SIG-M5 treated with dmso at 0.1 percent for 504 hours (cell line): ENCODE measurements at regions not wholly inside any gene's neighbourhood (a gene's known extent, or its start where the extent isn't known, plus 50 kb on each side); places are given as distances from the start of the nearest gene placed in this dataset.

Experiments used
- DNase-seq: peaks from one replicate; lab custom pipeline; 2025; ENCODE audit not compliant: unreplicated experiment; lab: John Stamatoyannopoulos, UW

DNA sequence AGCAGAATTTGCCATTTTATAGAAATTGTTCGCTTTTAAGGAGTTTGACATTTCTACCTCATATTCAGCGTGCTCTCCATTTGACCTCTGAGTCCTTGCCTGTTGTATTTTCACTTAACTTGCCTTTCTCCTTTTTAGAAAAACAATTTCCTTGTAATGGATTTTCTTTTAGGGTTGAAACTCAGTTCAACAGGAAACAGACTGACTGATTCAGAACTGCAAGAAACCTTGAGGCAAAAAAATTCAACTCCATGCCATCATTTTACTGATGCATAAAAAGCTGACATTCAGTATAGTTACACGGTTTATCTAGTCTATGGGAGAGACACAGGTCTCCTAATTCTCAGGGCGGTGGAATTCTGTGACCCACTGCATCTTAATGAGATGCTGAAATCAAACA, 59.8 kb downstream of the MRPS30 start:
- no peak for DNase-seq

DNA sequence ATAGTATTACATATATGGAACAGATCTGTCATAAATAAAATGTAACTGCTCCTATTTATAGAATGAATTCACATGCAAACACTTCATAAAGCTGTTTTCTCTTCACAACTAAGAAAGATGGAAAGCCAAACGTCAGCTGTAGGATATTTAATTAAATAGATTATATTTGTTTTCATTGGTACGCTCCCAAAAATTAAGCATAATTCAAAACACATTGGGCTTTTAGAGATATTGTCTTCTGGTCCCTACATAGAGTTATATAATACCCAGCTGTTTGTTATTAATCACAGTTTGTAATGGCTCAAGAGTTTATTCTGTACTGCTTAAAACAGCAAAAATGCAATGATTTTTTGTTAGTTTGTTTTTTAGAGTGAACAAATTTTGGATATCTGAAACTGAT, 61.2 kb downstream of the MRPS30 start:
- DNase-seq = no peak

DNA sequence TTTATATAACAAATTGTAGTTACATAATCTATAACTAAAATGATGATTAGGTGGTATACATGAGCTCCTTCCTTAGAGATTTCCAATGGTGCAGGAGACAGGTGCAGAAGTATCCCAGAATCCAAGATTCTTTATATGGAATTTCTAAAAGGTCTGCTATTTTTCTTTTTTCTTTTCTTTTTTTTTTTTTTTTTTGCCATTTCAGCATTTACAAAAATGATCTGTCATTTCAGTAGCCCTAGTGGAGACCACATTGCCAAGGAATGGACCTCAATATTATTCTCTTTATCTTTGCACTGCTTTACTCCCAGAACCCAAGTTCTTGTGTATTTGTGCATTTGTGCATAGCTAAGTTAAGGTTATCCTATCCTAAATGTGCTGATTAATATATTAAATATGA, 61.7 kb downstream of the MRPS30 start:
- no peak for DNase-seq

DNA sequence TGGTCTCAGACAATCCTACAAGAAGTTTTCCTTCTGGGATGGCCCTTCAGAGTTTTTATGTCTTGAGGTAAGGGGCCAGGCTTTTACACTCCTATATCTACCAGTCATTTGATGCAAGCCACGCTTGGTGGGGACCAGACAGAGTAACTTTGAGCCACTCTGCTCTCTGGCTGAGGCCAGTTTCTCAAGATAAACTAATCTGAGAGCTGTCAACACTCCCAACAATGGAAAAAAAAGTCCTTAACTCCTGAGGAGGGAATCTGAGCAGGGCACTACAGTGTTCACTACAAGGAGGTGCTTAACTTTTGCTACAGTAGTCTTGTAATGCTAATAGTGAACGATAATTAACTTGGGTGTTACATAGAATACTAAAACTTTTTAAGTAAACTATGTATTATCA, 62.7 kb downstream of the MRPS30 start:
- no peak for DNase-seq

DNA sequence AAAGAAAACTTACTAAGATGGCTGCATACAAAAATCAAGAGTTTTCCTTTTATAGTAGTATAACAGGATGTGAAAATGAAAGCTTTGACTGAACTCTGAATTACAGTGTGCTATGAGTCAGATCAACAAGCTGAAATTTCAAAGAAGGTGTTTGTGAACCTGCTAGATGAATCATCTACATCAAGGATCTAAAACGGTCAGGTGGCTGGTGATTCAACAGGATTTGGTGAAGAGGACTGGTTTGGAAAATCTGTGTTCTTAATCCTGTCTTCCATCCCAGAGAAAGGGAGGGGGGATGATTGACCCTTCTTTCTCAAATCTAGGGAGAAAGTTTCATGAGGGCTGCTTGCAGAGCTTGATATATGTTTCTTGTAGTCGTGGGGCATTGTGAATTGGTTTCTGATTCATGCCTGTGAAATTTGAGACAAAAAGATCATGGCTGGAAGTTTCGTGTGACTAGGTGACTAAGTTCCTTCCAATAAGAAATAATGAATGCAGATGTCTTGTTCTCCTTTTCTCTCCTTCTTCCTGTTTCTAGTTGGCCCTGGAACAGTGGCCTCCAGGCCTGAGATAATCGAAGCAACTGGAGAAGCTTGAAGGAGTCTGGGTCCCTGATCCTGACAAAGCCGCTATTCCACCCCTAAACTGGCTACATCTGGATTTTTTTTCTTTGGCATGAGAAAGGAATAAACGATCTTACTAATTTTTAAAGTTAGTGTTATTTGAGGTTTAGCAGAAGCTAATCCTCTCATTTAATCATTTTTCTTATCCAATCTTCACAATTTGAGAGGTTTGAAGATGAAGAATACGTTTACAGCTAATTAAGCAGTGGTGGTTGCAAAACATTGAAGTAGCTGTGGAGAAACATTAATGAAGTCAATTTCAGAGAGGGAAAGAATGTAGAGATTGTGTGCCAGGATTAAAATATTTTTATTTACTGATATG, 67.2 kb downstream of the MRPS30 start:
- peak; percentile 52 for DNase-seq

DNA sequence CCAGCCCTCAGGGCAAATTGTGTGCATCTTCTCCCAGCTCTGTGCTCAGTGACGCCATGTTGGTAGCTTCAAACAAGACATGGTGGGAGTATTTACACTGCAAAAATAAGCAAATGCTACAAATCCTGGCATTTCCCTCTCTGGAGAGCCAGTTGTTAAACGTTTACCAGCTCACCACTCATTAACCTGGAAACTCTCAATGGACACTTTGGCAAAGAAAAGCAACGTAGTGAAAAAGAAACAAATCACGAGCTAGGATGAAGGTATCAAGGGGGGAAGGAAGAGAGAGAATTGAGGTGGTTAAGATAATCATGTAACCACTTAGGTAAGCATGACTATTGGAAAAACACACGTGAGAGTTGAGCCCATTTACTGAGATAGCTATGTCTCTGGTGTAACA, 72.5 kb downstream of the MRPS30 start:
- no peak for DNase-seq

DNA sequence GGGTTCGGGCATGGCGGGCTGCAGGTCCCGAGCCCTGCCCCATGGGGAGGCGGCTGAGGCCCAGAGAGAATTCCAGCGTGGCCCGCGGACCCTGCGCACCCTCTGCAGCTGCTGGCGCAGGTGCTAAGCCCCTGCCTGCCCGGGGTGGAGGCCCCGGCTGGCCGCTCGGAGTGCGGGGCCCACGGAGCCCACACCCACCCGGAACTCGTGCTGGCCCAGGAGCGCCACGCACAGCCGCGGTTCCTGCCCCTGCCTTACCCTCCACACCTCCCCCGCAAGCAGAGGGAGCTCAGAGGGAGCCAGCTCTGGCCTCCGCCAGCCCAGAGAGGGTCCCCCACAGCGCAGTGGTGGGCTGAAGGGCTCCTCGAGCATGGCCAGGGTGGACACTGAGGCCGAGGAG, 75.3 kb downstream of the MRPS30 start:
- no peak for DNase-seq

DNA sequence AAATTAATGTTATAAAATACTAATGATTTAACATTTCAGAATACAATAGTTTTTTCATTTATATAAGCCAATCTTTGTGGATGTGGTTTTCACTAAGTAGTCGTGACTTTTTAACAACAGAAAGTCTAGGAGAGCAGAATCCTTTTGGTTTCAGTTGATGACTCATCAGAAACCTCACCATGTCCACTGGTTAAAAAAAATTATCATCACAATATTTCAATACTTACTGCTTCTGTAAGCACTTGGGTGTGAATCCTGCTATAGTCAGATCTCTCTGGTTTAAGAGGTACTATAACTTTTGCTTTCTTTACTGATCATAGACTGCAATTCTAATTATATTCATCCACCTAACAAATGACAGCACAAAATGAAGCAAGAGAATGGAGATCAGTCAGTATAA, 77.2 kb downstream of the MRPS30 start:
- peak; percentile 2 for DNase-seq

DNA sequence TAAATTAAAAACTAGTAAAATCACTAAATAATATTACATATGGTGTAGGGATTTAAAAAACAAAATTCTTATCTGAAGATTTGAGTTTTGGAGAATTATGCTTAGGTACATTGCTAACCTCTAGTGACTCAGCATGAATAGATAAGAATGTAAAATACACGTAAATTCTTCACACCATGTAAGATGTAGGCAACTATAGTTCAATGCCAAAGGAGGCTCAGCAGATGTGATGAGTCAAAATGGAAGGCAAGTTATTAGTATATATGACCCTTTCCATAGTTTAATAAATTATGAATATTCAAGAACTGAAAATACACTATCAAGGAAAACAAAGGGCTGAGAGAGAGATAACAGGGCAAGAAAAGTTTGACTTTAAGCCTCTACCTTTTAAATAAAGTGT, 79.0 kb downstream of the MRPS30 start:
- no peak for DNase-seq

DNA sequence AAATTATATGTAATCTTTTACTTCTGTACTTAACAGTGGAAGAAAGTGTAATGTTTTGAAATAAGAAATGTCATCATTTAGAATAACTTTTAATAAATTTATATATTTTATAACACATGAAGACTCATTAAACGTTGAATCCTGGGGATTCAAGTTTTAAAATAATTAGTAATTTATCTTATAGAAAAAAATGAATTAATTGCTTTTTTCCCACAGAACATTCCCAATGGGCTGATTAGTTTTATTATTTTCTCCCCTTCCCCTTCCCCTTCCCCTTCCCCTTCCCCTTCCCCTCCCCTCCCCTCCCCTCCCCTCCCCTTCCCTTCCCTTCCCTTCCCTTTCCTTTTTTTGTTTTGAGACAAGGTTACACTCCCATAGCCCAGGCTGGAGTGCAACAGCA, 79.7 kb downstream of the MRPS30 start:
- no peak for DNase-seq

DNA sequence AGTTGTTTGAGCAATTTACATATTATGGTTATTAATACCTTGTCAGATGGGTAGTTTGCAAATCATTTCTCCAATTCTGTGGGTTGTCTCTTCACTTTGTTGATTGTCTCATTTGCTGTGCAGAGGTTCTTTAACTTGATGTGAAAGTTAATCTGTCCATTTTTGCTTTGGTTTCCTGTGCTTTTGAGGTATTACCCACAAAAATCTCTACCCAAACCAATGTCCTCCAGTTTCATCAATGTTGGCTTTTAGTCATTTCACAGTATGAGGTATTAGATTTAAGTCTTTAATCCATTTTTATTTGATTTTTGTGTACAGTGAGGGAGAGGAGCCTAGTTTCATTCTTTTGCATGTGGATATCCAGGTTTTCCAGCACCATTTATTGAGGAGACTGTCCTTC, 82.4 kb downstream of the MRPS30 start:
- no peak for DNase-seq

DNA sequence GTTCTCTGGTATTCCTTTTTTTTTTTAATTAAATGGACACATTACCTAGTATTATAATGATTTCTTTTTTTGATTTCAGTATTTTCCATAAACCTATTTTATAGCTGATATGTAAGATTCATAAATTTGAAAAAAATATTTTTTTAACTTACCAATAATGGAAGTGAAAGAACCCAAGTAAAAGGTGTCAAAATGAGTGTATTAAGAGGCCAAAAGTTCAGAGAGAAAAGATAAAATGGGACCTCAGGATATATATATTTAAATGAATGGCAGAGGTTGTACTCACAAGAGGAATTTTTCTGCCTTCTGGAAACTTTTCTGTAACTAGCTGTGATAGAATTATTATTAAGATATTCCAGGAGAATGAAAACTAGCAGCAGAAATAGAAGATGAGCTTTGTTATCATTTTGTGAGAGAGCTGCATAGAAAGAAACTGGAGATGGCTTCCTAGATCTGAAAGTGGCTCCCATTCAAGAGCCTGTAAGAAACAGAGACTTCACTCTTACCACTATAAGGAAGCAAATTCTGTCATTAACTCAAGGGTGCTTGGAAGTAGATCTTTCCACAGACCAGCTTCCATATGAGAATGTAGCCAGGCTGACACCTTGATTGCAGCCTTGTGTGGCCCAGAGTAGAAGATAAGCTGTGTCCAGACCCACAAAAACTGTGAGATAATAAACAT, 91.7 kb downstream of the MRPS30 start:
- no peak for DNase-seq

DNA sequence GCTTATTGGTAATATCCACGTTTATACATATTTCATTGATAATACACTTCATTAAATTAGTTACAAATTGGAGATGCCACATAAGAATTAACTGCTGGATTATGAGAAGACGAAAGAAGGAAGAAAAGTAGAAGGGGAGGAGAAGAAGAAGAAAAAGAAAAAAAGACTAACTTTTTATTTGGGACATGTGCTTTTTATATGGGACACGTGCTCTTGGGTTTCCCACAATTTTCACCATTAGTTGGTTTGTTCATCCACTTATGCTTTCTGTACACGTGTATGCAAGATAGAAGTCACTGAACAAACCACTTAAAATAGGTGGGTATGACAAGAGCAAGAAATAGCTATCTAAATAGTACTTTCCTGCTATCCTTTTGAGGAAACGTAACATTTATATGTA, 98.6 kb downstream of the MRPS30 start:
- no peak for DNase-seq

DNA sequence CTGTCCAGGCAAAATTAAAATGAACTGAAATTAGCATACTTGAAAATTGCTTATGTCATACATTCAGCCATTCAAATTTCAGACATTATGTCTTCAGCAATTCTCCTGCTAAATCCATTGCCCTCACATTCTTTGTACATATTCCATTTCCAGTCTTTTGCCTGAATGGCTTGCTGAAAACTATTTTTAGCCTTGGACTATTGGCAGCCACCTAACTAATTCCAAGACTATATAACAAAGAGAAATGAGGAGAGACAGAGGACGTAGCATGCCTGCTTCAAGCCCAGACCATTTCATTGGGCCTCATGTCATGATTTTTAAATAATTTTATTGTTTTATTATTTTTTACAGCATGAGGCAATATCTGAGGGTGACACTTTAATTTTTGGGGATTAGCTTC, 100.3 kb downstream of the MRPS30 start:
- no peak for DNase-seq

DNA sequence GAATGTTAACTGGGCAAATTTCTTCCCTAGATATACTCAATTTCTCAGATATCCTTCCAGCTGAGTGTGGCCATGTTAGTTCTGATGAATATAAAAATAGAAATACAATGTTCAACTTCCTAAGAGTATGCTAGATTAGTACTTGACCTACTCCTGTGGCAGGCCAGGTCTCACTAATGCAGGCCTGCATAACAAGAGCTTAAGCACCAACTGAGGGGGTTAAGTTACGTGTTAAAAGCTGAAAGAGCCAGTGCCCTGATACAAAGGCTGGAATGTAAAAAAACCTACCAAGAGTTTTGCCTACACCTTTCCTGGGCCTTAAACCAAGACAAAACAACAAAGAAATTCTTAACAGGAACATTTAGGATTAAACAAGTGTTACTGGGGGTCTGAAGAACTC, 102.8 kb downstream of the MRPS30 start:
- DNase-seq = no peak

DNA sequence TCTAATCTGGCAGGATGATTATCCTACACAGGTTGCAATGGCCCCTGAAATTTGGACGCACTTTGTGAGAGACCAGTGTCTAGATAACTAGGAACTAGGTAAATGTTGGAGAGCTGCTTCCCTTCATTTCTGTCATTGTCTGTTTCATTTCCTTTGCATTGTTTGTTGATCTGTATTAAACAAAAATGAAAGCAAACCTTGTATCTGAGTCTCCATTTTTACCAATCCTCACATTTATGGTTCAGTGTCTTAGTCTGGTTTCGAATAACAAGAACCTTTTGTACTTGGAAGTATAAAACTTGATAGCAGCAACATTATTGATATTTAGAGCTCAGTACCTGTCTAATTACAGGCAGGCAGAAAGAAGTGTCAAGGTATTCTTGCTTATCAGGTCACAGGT, 105.5 kb downstream of the MRPS30 start:
- no peak for DNase-seq

DNA sequence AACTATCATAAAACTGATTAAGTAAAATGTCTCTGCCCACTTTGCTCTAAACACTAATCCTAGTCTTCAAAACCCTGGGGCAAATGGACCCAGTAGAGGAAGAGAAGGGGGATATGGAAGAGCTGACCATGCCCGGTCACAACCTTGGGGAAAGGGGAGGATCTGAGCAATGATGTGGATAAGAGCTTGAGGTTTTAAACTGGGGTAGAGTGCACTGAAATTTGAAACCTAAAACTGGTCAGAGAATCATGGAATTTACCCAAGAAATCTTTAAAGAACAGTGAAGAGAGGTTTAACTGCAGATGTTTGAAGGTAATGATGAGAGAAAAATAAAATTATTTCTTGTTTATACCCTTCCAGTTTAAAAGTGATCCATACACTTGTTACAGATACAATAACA, 110.8 kb downstream of the MRPS30 start:
- no peak for DNase-seq

DNA sequence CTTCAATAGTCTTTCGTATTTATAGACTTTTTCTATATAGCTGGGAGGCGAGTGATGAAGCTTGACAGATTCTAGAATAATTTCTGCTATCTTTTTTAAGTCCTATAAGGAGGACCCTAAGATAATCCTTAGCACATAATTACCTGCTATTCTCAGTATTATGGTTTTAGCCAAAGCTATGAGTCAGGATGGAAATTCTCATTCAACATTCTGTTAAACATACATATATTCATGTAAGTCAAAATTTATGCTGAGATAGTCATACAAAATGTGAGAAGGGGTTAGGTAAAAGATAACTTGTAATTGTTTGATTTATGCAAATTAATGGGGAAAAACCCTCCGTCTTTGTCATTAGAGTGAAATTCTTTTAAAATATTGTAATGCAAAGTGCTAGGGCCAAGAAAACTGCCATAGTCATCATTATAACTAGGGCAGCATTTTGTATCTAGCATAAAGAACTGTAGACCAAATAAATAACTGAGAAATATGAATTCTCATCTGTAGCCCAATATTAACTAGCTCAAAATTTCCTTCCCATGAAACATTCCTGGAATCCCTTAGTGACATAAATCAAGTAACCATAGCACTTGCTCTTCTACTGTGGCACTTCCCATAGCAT, 118.5 kb downstream of the MRPS30 start:
- no peak for DNase-seq

DNA sequence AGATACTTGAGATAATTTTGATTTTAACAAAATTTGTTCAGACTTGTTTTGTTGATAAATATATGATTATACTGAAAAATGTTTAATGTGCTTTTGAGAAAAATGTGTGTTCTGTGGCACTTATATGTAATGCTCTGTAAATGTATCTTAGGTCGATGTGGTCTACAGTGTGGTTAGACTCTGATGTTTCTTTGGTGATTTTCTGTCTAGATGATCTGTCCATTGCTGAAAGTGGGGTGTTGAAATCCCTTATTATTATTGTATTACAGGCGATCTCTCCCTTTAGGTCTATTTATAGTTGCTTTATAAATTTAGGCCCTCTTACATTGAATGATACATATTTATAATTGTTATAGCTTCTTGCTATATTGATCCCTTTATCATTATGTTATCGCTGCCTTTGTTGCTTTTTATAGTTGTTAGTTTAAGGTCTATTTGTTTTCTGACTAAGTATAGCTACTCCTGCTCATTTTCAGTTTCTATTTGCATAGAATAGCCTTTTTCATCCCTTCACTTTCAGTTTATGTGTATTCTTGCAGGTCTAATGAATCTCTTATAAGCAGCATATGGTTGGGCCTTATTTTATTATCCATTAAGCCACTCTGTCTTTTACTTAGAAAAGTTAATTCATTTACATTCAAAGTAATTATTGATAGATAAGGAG, 124.3 kb downstream of the MRPS30 start:
- DNase-seq = no peak

DNA sequence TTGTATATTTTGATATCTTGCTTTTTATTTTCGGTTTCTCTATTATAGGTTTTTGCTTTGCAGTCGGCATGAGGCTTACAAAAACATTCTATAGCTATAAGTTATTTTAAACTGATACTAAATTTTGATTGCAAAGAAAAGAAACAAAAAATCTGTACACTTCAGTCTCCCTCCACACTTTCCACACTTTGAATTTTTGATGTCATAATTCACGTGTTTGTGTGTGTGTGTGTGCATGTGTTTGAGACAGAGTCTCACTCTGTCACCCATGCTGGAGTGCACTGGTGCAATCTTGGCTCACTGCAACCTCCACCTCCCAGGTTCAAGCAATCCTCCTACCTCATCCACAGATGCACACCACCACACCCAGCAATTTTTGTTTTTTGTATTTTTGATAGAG, 124.9 kb downstream of the MRPS30 start:
- DNase-seq = no peak

DNA sequence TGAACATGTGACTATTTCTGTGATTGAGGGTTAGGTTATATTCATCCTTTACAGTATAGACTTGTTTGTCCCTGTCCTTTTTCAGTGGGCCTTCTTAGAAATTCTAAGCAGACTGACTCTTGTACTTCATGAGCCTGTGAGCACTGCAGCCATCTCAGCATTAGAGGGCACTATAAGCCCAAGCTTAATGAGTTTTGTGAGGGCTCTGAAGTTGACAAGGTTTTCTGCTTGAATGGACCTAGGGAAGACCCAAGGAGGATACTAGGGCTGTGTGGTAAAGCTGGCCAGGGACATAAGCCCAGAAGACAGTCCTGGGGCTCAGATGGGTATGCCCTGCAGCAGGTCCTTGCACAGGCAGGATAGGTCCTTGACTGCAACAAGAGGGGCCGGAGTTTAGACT, 126.5 kb downstream of the MRPS30 start:
- no peak for DNase-seq

DNA sequence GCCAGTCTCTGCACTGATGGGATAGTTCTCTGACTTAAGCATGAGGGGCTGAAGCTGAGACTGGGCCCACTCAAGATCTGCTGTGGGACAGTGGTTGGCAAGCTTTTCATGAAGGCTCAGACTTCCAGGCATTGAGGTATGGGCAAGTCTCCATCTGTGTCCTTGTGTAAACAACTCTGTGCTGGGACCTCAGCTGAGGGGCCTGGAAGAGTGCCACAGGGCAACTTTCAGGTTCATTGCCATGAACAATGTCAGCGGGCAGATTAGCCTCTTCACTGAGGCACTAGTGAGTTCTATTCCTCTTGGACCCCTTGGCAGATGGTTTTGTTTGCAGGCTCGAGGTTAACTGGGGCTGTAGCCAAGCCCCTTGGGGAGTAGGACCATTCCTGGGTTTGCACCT, 127.1 kb downstream of the MRPS30 start:
- DNase-seq = no peak
